ENCODE measurements at regions not wholly inside any gene's neighbourhood (a gene's known extent, or its start where the extent isn't known, plus 50 kb on each side); places are given as distances from the start of the nearest gene placed in this dataset.

GRCh38 chr12:86411710-86412109, 155.5 kb upstream of the MGAT4C start:
- TF ChIP-seq, protein P1, sequence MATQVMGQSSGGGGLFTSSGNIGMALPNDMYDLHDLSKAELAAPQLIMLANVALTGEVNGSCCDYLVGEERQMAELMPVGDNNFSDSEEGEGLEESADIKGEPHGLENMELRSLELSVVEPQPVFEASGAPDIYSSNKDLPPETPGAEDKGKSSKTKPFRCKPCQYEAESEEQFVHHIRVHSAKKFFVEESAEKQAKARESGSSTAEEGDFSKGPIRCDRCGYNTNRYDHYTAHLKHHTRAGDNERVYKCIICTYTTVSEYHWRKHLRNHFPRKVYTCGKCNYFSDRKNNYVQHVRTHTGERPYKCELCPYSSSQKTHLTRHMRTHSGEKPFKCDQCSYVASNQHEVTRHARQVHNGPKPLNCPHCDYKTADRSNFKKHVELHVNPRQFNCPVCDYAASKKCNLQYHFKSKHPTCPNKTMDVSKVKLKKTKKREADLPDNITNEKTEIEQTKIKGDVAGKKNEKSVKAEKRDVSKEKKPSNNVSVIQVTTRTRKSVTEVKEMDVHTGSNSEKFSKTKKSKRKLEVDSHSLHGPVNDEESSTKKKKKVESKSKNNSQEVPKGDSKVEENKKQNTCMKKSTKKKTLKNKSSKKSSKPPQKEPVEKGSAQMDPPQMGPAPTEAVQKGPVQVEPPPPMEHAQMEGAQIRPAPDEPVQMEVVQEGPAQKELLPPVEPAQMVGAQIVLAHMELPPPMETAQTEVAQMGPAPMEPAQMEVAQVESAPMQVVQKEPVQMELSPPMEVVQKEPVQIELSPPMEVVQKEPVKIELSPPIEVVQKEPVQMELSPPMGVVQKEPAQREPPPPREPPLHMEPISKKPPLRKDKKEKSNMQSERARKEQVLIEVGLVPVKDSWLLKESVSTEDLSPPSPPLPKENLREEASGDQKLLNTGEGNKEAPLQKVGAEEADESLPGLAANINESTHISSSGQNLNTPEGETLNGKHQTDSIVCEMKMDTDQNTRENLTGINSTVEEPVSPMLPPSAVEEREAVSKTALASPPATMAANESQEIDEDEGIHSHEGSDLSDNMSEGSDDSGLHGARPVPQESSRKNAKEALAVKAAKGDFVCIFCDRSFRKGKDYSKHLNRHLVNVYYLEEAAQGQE (IDR thresholded peaks at IDR 0.05; ENCODE audit: borderline replicate concordance), result no peak
- TF ChIP-seq POLR2AphosphoS5 (IDR thresholded peaks at IDR 0.05), result no peak
- TF ChIP-seq, protein P2, sequence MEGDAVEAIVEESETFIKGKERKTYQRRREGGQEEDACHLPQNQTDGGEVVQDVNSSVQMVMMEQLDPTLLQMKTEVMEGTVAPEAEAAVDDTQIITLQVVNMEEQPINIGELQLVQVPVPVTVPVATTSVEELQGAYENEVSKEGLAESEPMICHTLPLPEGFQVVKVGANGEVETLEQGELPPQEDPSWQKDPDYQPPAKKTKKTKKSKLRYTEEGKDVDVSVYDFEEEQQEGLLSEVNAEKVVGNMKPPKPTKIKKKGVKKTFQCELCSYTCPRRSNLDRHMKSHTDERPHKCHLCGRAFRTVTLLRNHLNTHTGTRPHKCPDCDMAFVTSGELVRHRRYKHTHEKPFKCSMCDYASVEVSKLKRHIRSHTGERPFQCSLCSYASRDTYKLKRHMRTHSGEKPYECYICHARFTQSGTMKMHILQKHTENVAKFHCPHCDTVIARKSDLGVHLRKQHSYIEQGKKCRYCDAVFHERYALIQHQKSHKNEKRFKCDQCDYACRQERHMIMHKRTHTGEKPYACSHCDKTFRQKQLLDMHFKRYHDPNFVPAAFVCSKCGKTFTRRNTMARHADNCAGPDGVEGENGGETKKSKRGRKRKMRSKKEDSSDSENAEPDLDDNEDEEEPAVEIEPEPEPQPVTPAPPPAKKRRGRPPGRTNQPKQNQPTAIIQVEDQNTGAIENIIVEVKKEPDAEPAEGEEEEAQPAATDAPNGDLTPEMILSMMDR (IDR thresholded peaks at IDR 0.05; ENCODE audit: poor library complexity, severe bottlenecking), result no peak
- TF ChIP-seq EZH2 (IDR thresholded peaks at IDR 0.05; ENCODE audit: borderline replicate concordance, insufficient read depth, low read length, poor library complexity, severe bottlenecking), result no peak
- no peak for TF ChIP-seq TAF1 (IDR thresholded peaks at IDR 0.05; ENCODE audit: low read depth)

All from neural cell (in vitro differentiated cells).